ENCODE measurements at regions not wholly inside any gene's neighbourhood (a gene's known extent, or its start where the extent isn't known, plus 50 kb on each side); places are given as distances from the start of the nearest gene placed in this dataset.
"Not testable (repeated sequence)": the region's sequence is repeated elsewhere in the genome, so short reads cannot be mapped to it uniquely, and the experiment has no call there.

- DNase-seq (ENCODE audit: low read depth in 2 of 2), result not testable (repeated sequence)
Observed at GRCh38 chr1:121051161-121051790, 132.9 kb downstream of the FAM72B start.

DNA sequence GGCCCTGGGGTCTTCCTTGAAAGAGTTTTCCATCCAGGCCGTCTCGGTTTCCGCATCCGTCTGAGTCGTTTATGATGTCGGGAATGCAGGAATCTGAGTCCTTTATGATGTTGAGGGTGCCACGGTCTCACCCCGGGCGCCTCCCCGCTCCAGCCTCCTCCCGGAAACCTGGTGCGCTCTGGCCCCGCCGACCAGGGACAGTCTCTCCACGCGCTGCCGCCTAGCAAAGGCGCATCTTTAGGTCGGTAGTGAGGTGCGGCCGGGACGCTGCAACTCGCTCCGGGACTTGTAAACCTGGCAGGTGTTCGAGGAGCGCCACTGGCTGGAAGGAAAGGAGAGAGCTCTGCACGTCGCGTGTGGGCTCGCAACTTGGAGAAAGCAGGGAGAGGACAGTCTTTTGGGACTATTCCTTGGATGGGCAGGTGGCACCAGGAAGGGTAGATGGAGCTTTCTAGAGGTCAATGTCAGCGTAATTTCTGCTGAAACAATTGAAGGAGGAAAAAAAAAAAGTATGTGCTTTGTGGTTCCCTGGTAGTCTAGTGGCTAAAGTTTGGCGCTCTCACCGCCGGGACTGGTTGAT is 132.0 kb downstream of the FAM72B start:
- DNase-seq (ENCODE audit: low read depth in 2 of 2), result not testable (repeated sequence)

DNA sequence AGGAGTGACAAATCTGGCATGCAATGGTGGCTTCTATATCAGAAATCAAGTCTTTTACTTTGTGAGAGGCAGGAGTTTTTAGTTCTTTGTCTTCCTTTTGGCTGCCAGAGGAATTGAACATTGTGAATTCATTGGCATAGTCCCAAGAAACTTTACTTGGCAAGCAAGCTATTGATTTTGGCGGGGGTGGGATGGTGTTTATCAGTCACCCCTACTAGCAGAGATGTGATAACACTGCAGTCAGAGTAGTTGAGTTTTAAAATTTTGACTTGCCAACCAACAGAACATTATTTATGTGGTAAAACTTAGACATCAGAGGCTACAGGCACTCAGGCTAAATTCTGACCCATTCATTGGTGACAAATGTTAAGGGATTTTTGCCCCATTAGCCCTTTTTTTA is 129.2 kb downstream of the FAM72B start:
- not testable (repeated sequence) for DNase-seq (ENCODE audit: low read depth in 2 of 2)

DNA sequence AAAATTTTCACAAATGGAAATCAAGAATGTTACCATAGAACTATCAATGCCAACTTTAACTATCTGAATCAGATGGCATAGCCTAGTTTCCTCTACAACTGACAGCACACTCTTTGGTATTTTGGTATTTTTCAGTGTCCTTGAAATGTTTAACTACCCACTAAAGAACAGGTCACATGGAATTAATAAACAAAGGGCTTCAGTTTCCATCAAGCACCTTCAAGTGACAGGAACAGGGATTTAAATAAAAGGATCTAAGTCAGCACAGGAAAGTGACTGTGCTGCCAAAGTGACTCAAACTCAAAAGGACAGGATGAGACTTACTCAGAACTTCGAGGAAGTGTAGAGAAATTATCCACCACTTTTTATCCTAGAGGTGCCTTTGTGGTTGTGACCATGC is 117.2 kb downstream of the FAM72B start:
- not testable (repeated sequence) for DNase-seq (ENCODE audit: low read depth in 2 of 2)

- not testable (repeated sequence) for DNase-seq (ENCODE audit: low read depth in 2 of 2)
Observed at GRCh38 chr1:121068738-121069499, 115.2 kb downstream of the FAM72B start.

GRCh38 chr1:121073852-121074251 is 110.3 kb downstream of the FAM72B start:
- not testable (repeated sequence) for DNase-seq (ENCODE audit: low read depth in 2 of 2)

DNA sequence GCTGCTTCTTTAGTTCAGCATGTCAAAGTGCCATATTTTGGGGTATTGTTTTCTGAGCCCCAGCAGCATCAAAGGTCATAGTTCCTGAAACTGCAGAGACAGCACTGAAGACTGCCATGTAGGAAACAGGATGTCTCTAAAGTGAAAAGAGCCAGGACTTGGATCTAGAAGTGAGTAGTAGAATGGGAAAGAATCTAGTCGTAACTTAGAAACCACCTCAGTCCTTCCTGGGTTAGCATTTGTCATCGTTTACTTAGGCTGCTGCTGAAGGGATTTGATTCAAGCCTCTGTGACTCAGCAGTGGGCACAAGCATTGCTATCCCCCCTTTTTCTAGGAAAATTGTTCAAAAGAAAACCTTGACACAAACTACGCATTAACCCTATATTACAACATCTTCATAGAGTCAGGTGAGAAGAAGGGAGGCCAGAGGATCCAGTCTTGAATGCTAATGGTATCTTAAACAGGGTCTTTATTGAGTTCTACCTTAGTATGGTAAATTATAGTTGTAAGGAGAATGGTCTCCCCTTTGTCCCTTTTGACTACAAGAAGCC is 108.8 kb downstream of the FAM72B start:
- DNase-seq (ENCODE audit: low read depth in 2 of 2), result not testable (repeated sequence)

DNA sequence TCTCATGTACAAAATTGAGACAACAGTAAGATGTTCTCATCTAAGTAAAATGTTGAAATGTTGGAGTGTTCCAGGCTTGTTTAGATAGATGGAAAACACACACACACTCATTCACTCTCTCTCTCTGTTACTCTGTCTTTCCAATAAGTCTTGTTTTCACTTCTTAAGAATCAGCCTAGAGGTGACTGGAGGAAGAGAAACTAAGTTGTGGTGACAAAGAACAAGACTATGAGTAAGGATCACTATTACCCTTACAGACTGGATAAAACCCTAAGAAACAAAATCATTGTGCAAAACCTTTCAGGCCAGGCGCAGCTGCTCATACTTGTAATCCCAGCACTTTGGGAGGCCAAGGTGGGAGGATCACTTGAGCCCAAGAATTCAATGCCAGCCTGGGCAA is 107.5 kb downstream of the FAM72B start:
- DNase-seq (ENCODE audit: low read depth in 2 of 2), result not testable (repeated sequence)

DNA sequence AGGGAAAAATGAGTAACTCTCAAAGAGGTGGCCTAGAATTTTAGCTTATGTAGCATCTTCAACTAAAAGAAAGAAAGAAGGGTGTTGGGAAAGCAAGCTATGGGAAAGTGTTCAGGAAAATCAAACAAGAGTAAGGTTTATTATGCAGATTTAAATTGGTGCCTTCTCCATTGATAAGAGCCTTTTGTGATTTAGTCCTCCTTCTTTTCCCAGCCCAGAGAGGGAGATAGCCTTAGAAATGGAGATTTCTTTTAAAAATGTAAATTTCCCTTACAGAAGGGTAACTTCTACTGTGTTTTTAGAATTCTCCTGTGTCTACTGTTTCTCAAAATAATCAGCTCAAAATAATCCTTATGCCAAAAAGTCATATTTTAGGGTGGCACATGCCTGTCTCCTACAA is 104.5 kb downstream of the FAM72B start:
- not testable (repeated sequence) for DNase-seq (ENCODE audit: low read depth in 2 of 2)

GRCh38 chr1:121080197-121080903 is 103.8 kb downstream of the FAM72B start:
- peak in 1 of 2 donors; percentile 38 for DNase-seq (ENCODE audit: low read depth in 2 of 2)

DNA sequence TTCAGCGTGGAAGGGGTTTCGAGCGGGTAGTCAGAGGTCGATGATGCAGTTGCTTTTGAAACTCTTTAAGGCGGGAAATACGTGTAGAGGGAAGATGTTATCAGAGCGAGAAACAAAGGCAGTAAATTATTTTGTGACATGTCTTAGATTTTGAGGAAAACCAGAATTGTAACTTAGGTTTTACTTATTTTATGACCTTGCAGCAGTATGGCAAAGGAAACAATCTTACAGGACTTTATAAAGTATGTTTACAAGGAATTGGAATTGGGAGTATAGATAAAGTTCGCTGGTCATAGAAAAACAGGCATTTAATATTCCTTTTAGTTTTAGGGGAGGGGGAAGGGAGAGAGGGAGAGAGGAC is 103.3 kb downstream of the FAM72B start:
- DNase-seq (ENCODE audit: low read depth in 2 of 2), result not testable (repeated sequence)

DNA sequence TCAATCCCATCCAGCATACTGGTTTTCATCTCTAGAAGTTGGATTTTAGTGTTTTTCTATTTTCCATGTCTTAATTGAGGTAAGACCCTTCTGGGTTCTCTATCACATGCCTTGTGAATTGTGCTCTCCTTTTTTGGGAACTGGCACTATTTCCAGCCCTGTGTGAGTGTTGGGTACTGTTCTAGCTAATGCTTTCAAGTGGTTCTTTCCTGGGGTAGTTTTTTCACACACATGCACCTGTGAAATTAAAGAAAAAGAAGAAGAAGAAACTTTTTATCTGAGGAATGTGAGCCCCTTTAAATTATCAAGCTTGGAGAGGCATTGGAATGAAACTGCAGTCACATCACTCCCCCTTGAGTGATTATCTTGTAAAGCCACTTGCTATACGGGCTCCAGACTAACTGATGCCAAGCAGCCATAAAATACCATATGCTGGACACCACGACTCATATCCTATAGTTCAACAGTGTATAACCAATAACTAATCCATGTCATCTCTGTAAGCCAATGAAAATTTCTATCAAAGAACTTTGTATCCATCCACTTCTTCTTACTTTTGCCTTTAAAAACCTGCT is 102.4 kb downstream of the FAM72B start:
- not testable (repeated sequence) for DNase-seq (ENCODE audit: low read depth in 2 of 2)

DNA sequence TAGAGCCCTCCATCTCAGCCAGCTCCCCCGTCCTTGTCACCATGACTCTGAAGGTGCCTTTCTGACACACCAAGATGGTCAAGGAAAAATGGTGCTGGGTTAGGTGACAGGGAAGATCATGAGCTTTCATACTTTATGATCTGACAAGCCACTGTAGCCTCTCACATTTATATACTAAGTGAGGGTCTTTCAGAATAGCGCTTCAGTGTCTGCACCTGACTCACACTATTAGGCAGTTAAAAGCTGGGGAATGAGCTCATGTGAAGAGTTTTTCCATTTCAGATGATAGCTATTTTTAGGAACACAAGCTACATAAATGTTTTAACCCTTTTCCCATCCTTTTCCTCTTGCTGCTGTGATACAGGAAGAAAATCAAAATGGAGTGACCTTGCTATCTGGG is 101.1 kb downstream of the FAM72B start:
- DNase-seq (ENCODE audit: low read depth in 2 of 2), result not testable (repeated sequence)

DNA sequence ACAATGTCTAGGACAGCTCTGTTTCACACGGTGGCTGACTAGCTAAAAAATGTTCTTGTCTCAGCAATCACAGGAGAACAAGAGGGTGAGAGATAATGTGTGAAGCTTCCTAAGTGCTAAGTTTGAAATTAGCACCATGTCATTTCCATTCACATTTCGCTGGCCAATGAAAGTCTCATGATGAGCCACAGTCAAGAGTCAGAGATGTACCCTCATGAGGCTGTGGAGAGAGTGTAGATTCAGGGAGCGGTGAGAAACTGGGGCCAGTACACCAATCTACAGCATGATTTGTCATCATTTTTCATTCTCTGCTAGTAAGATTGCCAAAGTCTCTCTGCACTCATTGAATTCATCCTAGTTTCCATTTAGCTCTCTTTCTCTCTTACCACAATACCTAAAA is 97.9 kb downstream of the FAM72B start:
- not testable (repeated sequence) for DNase-seq (ENCODE audit: low read depth in 2 of 2)

DNA sequence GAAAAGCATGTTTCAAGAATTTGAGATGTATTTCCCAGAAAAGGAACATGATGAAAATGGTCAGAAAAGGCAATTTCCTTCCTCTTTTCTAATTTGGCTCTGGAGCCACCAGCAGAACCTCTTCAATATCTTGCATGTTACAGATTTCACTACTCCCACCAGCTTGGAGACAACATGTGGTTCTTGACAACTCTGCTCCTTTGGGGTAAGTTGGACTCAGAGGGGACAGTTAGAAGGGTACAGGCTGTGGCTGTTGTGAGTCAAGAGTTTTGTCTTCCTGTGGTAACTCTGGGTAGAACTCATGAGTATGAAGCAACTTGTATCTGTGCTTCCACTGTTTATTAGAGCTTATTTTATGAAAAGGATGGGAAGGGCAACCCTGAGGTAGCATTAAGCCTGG is 96.9 kb downstream of the FAM72B start:
- DNase-seq (ENCODE audit: low read depth in 2 of 2), result not testable (repeated sequence)

- DNase-seq (ENCODE audit: low read depth in 2 of 2), result not testable (repeated sequence)
Observed at GRCh38 chr1:121088568-121088967, 95.6 kb downstream of the FAM72B start.

DNA sequence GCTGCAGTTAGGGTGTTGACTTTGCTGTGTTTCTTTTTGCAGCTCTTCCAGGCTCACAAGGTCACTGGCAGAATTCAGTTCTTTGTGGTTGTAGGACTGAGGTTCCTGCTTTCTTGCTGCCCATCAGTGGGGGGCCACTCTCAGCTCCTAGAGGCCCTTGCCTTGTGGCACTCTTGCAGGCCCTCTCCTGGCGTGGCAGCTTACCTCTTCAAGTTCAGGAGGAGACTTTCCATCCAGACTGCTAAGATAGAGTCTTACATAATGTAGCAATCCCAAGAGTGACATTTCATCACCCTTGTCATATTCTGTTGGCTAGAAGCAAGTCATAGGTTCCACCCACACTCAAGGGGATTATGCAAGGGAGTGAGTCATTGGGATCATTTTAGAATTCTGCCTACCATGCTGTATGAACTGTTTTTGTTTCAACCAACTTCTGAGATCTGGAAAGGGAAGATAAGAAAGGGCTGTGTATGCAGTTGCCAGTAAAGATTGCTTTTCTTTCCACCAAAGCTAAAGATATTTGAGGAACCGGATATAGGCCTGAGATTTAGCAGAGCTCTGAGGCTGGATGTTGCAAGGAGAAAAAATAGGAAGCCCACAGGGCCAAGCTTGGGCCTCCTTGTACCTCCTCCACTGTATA is 91.7 kb downstream of the FAM72B start:
- DNase-seq (ENCODE audit: low read depth in 2 of 2), result not testable (repeated sequence)

- DNase-seq (ENCODE audit: low read depth in 2 of 2), result not testable (repeated sequence)
Observed at GRCh38 chr1:121095014-121095413, 89.1 kb downstream of the FAM72B start.

GRCh38 chr1:121097127-121097866 is 86.8 kb downstream of the FAM72B start:
- DNase-seq (ENCODE audit: low read depth in 2 of 2), result peak; percentile 75 to 76

DNA sequence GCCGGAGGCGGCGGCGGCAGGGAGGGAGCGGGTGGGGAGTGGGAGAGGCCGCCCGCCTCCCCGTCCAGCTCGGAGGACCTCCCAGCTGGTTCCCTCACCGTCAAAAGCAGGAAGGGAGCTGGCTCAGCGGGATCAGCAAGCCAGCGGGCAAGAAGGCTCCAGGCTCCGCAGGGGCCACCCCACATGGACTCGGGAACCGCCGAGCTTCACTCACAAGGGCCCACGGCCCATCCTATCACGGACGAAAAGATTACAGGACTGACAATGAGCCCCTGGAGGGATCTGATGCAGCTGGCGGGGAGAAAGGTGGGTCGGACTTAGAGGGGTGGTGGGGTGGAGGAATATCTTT is 86.3 kb downstream of the FAM72B start:
- not testable (repeated sequence) for DNase-seq (ENCODE audit: low read depth in 2 of 2)
